GM18499 (cell line): ENCODE measurements at regions not wholly inside any gene's neighbourhood (a gene's known extent, or its start where the extent isn't known, plus 50 kb on each side); places are given as distances from the start of the nearest gene placed in this dataset.
"Not testable (repeated sequence)": the region's sequence is repeated elsewhere in the genome, so short reads cannot be mapped to it uniquely, and the experiment has no call there.

Experiments used
- ATAC-seq: cut with Tn5 transposase; IDR thresholded peaks from one replicate; pipeline ENCODE4 v1.9.1; 2021; ENCODE audit warnings: moderate number of reproducible peaks; ENCODE audit not compliant: insufficient read depth, unreplicated experiment

DNA sequence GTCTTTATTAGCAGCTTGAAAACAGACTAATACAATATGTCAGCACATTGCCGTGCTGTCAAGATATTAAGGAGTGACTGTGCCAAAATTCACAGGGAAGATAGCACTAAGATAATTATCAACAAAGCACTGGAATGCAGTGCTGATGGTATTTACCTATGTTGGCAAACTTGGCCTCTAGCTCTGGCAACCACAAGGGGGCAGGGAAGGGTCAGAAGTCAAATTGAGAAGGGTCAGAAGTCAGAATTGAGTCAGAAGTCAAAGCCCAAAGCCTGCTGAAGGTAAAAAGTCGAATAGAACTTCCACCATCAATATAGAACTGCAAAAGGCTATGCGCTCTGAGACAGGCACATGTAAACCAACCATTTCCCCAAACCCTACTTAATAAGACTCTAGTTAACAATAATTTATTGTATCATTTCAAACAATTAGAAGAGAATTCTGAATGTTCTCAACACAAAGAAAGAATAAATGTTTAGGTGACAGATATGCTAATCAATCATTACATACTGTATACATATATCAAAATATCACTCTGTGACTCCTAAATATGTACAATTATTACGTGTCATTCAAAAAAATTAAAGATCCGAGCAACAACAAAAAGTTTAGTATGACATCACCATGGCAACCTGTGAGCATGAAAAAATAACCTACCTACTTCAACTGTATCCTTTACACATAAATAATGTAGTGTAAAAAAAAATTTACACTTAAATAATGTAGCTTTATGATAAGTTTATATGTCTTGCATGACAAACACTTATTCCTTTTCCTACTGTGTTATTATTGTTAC lies 916.1 kb downstream of the KCNJ2 start:
- ATAC-seq = no peak

GRCh38 chr17:71089431-71089830 lies 920.1 kb downstream of the KCNJ2 start:
- no peak for ATAC-seq

DNA sequence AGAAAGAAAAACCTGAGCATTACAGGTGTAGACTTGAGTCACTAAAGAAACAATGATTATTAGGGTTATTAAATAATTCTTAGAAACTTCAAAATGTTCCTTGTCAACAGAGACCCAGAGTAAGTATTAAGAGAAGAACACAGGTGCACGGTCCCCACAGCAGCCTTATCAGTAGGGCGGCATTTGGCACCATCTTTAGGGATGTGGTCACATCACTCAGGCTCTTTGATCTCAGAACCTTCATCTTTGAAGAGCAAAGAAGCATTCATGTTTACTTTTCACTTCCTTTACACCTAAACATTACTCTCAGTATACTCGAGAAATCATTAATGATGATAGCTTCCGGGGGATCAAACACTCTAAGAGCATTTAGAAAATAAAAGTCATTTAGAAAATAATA lies 928.7 kb downstream of the KCNJ2 start:
- no peak for ATAC-seq

GRCh38 chr17:71099003-71099714 lies 929.8 kb downstream of the KCNJ2 start:
- no peak for ATAC-seq

- ATAC-seq = no peak
Observed at GRCh38 chr17:71102777-71103176, 933.4 kb downstream of the KCNJ2 start.

GRCh38 chr17:71104225-71104624 lies 934.9 kb downstream of the KCNJ2 start:
- no peak for ATAC-seq

DNA sequence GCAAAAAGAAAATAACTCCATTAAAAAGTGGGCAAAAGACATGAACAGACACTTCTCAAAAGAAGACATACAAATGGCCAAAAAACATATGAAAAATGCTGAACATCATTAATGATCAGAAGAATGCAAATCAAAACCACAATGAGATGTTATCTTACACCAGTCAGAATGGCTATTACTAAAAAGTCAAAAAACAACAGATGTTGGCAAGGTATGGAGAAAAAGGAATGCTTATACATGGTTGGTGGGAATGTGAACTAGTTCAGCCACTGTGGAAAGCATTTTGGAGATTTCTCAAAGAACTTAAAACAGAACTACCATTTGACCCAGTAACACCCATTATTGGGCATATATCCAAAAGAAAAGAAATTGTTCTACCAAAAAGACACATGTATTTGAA lies 936.7 kb downstream of the KCNJ2 start:
- ATAC-seq = not testable (repeated sequence)

DNA sequence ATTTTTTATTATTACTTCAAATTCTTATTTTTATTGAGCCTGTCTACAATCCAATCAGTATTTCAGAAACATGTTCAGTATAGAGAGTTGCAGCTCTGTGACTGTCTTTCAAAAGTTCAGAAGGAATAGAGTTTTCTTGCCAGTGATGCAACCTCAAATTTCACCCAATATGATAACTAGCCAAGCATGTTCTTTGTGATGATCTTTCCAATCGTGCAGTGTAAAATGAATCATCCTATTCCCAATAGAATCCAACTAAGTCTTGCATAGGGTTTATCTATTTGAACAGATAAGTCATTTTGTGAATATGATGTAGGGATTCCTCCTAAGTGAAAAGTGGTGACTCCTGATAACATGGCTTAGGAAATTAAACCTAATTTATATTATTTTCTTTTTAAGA lies 937.8 kb downstream of the KCNJ2 start:
- ATAC-seq = no peak

DNA sequence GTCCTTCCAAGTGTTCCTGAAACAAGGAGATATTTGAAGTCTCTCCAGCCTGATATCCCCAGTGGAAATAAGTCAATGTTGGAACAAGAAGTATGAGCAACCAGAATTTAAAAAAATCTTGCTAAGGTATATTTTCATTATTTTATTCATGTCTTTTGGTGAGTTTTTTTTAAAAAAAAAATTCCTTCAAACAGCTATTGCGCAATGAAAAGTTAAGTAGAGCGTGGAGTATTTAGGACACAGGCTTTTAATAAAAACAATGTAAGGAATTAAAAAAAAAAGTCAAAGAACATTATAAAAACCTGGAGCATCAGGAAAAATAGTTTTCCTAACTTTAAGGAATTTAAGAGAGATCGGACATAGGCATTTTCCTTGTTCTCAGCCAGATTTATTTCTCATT lies 940.4 kb downstream of the KCNJ2 start:
- ATAC-seq = no peak

DNA sequence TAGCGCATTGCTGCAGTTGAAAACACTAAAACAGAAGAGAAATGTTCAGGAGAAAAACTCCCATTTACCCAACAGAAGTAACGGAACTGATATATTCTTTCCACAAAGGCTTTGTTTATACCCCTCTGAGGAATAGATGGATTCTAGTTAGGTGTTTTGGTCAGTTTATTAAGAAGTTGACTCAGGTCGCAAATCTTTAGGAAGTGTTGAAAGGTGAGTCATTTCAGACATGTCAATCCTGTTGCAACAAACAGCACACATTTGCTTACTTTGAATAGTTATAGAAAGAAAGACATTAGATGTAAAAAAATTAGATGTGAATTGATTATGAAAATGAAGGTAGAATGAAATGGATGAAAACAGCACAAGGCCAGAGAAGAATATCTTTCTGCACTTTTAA lies 941.0 kb downstream of the KCNJ2 start:
- no peak for ATAC-seq

- ATAC-seq = no peak
Observed at GRCh38 chr17:71111460-71111859, 942.1 kb downstream of the KCNJ2 start.

GRCh38 chr17:71111934-71112333 lies 942.6 kb downstream of the KCNJ2 start:
- no peak for ATAC-seq

- no peak for ATAC-seq
Observed at GRCh38 chr17:71113347-71113746, 944.0 kb downstream of the KCNJ2 start.

DNA sequence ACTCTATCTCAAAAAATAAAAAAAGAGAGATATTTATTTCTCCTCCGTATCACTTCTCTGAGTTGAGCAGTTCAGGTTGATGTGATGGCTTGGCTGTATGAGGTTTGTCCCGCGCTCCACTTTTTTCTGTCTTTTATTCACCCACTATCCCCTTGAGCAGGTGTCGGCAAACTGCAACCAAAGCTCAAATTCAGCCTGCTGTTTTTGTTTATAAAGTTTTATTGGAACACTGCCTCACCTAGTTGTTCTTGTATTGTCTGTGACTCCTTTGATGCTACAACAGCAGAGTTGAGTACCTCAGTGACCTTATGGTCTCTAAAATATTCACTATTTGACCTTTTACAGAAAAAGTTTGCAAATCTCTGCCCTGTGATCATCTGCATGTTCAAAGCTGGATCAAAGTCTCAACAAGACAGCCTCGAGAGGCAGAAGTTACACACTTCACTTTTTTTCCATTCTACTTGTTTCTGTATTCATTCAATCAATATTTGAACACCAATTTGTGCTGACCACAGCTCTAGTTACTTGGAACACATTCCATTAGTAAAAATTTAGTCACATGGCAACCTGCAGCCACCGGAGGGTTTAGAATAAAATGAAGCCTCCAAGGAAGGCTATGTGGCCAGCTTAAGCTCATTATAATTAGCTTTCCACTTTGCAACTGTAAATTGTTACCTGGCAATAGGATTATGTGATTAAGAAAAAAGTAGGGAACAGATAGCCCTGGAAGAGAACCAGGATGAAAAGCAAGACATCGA lies 945.8 kb downstream of the KCNJ2 start:
- no peak for ATAC-seq

GRCh38 chr17:71115669-71115972 lies 946.3 kb downstream of the KCNJ2 start:
- no peak for ATAC-seq

- ATAC-seq = no peak
Observed at GRCh38 chr17:71117466-71117865, 948.1 kb downstream of the KCNJ2 start.

DNA sequence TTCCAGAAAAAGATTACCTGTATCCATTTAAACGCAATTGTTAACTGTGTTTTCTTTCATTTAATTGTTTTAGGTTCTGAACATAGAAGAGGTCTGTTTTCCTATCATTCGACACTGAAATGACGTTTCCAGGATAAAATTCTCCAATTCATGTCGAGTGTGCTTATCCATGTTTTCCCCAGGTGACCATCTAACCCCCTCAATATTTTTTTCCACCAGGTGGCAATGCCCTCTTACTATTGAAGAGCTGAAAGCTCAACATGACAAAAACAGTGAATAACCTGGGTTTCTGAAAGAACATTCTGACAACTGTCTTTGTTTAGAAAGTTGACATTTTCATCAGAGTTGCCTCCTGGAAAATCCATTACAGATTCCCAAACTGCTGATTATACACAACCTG lies 948.7 kb downstream of the KCNJ2 start:
- ATAC-seq = no peak

DNA sequence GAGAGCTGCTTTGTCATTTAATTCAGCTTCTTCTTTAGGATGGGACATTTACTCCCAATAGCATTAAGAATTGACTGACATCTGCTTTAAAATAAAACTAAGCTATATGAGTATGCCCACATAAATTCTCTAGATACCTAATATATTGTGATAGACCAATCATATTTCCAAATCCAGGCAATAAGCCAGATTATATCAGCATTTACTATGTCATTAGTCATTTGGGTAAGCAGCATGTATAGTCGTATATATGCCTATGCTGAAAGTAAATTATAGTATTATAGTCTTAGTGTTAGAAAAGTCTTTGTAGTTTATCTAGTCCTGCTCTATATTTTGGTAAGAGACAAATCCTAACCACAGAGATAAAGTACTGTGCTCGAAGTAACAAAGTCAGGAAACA lies 958.1 kb downstream of the KCNJ2 start:
- ATAC-seq = no peak

DNA sequence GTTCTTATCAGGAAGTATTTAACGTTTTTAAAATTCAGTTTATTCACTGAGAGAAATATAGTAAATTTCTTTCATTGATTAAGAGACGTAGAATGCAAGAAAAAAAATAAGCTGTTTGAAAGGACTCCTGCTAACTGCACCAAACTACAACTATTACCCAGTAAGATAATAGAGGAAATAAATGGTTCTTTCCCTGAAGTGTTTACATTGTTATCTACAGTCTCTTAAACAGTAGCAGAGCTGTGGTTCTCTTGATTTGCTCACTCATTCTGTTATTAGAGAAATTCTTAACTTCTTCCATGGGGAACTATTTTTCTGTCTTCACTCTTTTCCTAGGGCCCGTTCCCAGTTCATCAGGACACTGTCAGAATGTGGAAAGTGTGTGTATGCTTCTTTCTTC lies 973.0 kb downstream of the KCNJ2 start:
- ATAC-seq = no peak

GRCh38 chr17:71145486-71145885 lies 975.3 kb upstream of the SOX9 start:
- ATAC-seq = no peak

DNA sequence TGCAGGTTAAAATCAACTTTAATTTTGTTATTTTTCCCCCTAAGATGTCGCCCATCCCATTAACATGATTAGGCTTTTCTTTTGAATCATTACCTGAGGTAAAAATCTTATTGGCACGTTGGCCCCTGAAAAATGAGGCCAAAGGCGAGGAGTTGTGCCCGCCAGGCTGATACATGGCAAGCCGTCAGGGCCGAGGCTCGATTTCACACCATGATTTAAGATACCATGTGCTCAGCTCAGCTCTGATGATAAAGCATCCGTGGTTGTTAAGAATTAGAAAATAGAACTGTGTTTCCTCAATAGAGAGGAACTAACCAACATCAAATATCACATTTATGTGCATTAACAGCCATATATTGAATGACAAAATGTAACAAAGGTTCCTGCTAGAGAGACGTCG lies 972.9 kb upstream of the SOX9 start:
- no peak for ATAC-seq
